H9 (cell line): ENCODE measurements at regions not wholly inside any gene's neighbourhood (a gene's known extent, or its start where the extent isn't known, plus 50 kb on each side); places are given as distances from the start of the nearest gene placed in this dataset.
"Not testable (repeated sequence)": the region's sequence is repeated elsewhere in the genome, so short reads cannot be mapped to it uniquely, and the experiment has no call there.

Experiments used
- DNase-seq: peaks from one replicate; pipeline ENCODE4 v3.0.0-alpha.2; 2017
- H2AFZ ChIP-seq: one replicate; pipeline ENCODE4 v1.6.1; 2013; ENCODE audit warnings: mild to moderate bottlenecking, low read length, control low read depth, moderate library complexity
- H2AK5ac ChIP-seq: 2 replicates; pipeline ENCODE4 v1.6.1; 2013; ENCODE audit warnings: low read length, control low read depth, mixed read lengths; ENCODE audit not compliant: insufficient read length
- H2BK120ac ChIP-seq: one replicate; pipeline ENCODE4 v1.6.1; 2013; ENCODE audit warnings: low read depth, mild to moderate bottlenecking, low read length, control low read depth, inconsistent platforms; ENCODE audit not compliant: poor library complexity, severe bottlenecking
- H2BK12ac ChIP-seq: 2 replicates; pipeline ENCODE4 v1.6.1; 2013; ENCODE audit warnings: low read length, control low read depth, mixed read lengths, low read depth; ENCODE audit not compliant: insufficient read length
- H2BK15ac ChIP-seq: 2 replicates; pipeline ENCODE4 v1.6.1; 2013; ENCODE audit warnings: low read depth, low read length, control low read depth
- H2BK20ac ChIP-seq: one replicate; pipeline ENCODE4 v1.6.1; 2013; ENCODE audit warnings: low read depth, mild to moderate bottlenecking, low read length, control low read depth, inconsistent platforms; ENCODE audit not compliant: poor library complexity, severe bottlenecking
- H2BK5ac ChIP-seq: 2 replicates; pipeline ENCODE4 v1.6.1; 2013; ENCODE audit warnings: low read length, control low read depth, mixed read lengths; ENCODE audit not compliant: insufficient read length
- H3K14ac ChIP-seq: 2 replicates; pipeline ENCODE4 v1.6.1; 2013; ENCODE audit warnings: low read length, control low read depth; ENCODE audit not compliant: insufficient read depth
- H3K18ac ChIP-seq: 2 replicates; pipeline ENCODE4 v1.6.1; 2013; ENCODE audit warnings: low read depth, mild to moderate bottlenecking, mixed read lengths, low read length, control low read depth; ENCODE audit not compliant: insufficient read length
- H3K23ac ChIP-seq: 2 replicates; pipeline ENCODE4 v1.6.1; 2013; ENCODE audit warnings: low read length, control low read depth, mixed read lengths, low read depth; ENCODE audit not compliant: insufficient read length
- H3K23me2 ChIP-seq: 2 replicates; pipeline ENCODE4 v1.6.1; 2013; ENCODE audit warnings: low read depth, mild to moderate bottlenecking, mixed read lengths, low read length, control low read depth; ENCODE audit not compliant: insufficient read length, poor library complexity, severe bottlenecking
- H3K27ac ChIP-seq: 2 replicates; pipeline ENCODE4 v1.5.1; 2013; ENCODE audit warnings: low read length, control low read depth, mixed read lengths, low read depth; ENCODE audit not compliant: insufficient read length
- H3K27me3 ChIP-seq: 2 replicates; pipeline ENCODE4 v1.6.1; 2013; ENCODE audit warnings: low read length, control low read depth, inconsistent platforms; ENCODE audit not compliant: insufficient read depth
- H3K4ac ChIP-seq: 2 replicates; pipeline ENCODE4 v1.6.1; 2013; ENCODE audit warnings: low read depth, mild to moderate bottlenecking, control low read depth, inconsistent platforms, low read length, moderate library complexity
- H3K4me1 ChIP-seq: 2 replicates; pipeline ENCODE4 v1.6.1; 2013; ENCODE audit warnings: low read length, control low read depth, inconsistent platforms; ENCODE audit not compliant: insufficient read depth
- H3K4me2 ChIP-seq: 2 replicates; pipeline ENCODE4 v1.6.1; 2013; ENCODE audit warnings: low read length, control low read depth, mixed read lengths; ENCODE audit not compliant: insufficient read length, insufficient read depth
- H3K56ac ChIP-seq: 2 replicates; pipeline ENCODE4 v1.6.1; 2013; ENCODE audit warnings: low read depth, mild to moderate bottlenecking, mixed read lengths, low read length, control low read depth; ENCODE audit not compliant: insufficient read length
- H3K79me1 ChIP-seq: 2 replicates; pipeline ENCODE4 v1.6.1; 2013; ENCODE audit warnings: low read depth, mild to moderate bottlenecking, moderate library complexity, low read length, control low read depth, inconsistent platforms; ENCODE audit not compliant: insufficient read depth, poor library complexity, severe bottlenecking
- H3K79me2 ChIP-seq: 2 replicates; pipeline ENCODE4 v1.6.1; 2013; ENCODE audit warnings: low read length, control low read depth, inconsistent platforms; ENCODE audit not compliant: insufficient read depth
- H3K9ac ChIP-seq: 2 replicates; pipeline ENCODE4 v1.6.1; 2013; ENCODE audit warnings: low read length, control low read depth, mixed read lengths; ENCODE audit not compliant: insufficient read length; ENCODE audit errors: extremely low read depth
- H3K9me3 ChIP-seq: one replicate; pipeline ENCODE4 v1.6.1; 2013; ENCODE audit warnings: low read depth, low read length, inconsistent platforms; ENCODE audit not compliant: control insufficient read depth
- H3T11ph ChIP-seq: one replicate; pipeline ENCODE4 v1.6.1; 2013; ENCODE audit warnings: mild to moderate bottlenecking, low read length, control low read depth, inconsistent platforms
- H4K20me1 ChIP-seq: one replicate; pipeline ENCODE4 v1.6.1; 2013; ENCODE audit not compliant: control insufficient read depth, insufficient read length, insufficient read depth
- H4K5ac ChIP-seq: 2 replicates; pipeline ENCODE4 v1.6.1; 2013; ENCODE audit warnings: low read depth, mild to moderate bottlenecking, mixed read lengths, low read length, control low read depth; ENCODE audit not compliant: insufficient read length
- H4K8ac ChIP-seq: replicated peaks from 2 replicates; pipeline ENCODE4 v1.6.1; 2013; ENCODE audit warnings: low read length, control low read depth, mixed read lengths, low read depth; ENCODE audit not compliant: insufficient read length
- H4K91ac ChIP-seq: 2 replicates; pipeline ENCODE4 v1.6.1; 2013; ENCODE audit warnings: low read depth, mild to moderate bottlenecking, moderate library complexity, mixed read lengths, low read length, control low read depth; ENCODE audit not compliant: insufficient read length
- H3K27ac Mint-ChIP-seq, 3 experiments: 2 replicates in 2 of 3; 3 replicates in 1 of 3; pipeline ENCODE4 v1.8.0; 2020 to 2021; ENCODE audit warnings: mixed read lengths in 3 of 3, mild to moderate bottlenecking in 1 of 3, moderate library complexity in 1 of 3
- H3K27me3 Mint-ChIP-seq: 2 replicates; pipeline ENCODE4 v1.8.0; 2021; ENCODE audit warnings: low read depth, mild to moderate bottlenecking, moderate library complexity, mixed read lengths
- H3K36me3 Mint-ChIP-seq, 3 experiments: 2 replicates in 2 of 3; 3 replicates in 1 of 3; pipeline ENCODE4 v1.8.0; 2020 to 2021; ENCODE audit warnings: low read depth in 3 of 3, mixed read lengths in 3 of 3; ENCODE audit not compliant: insufficient read depth in 1 of 3
- H3K4me1 Mint-ChIP-seq, 2 experiments: 2 replicates each; pipeline ENCODE4 v1.8.0; 2020; ENCODE audit warnings: mixed read lengths in 2 of 2
- H3K4me3 Mint-ChIP-seq, 2 experiments: 2 replicates in 1 of 2; 3 replicates in 1 of 2; pipeline ENCODE4 v1.8.0; 2020 to 2021; ENCODE audit warnings: mild to moderate bottlenecking in 2 of 2, mixed read lengths in 2 of 2, moderate library complexity in 1 of 2
- H3K9me3 Mint-ChIP-seq, 2 experiments: 2 replicates in 1 of 2; 3 replicates in 1 of 2; pipeline ENCODE4 v1.8.0; 2020; ENCODE audit warnings: mild to moderate bottlenecking in 2 of 2, mixed read lengths in 2 of 2, moderate library complexity in 1 of 2
- WGBS: extraction: QIAGEN DNeasy Blood & Tissue Kit; methylation state at CpG from one replicate; pipeline ENCODE4 v1.1.7; 2013; ENCODE audit warnings: missing lambda C conversion rate, low lambda C conversion rate, mixed read lengths; ENCODE audit not compliant: insufficient read length; ENCODE audit errors: extremely low coverage; 5-methylcytosine and 5-hydroxymethylcytosine counted together
- TF ChIP-seq, protein P1 (sequence below): fragments of 200-600 bp; sonication (generic); conservative IDR thresholded peaks from 3 replicates; pipeline ENCODE4 v1.8.0; 2021; ENCODE audit warnings: antibody characterized with exemption, mild to moderate bottlenecking

GRCh38 chr21:18000981-18001686, 182.0 kb upstream of the C21orf91 start:
- H4K5ac ChIP-seq = no peak overlapping the region
- no peak overlapping the region for H2BK20ac ChIP-seq
- H2BK5ac ChIP-seq = no peak overlapping the region
- H2BK12ac ChIP-seq = no peak overlapping the region
- no CpG with 5 or more reads among the region's 3 CpGs for WGBS
- H3K79me1 ChIP-seq = no peaks in the 10 kb centered on the region
- no peak for DNase-seq
- no peak overlapping the region for H3K14ac ChIP-seq
- no peaks in the 10 kb centered on the region; the same call in 1 of the 2 replicates for H3K27me3 ChIP-seq
- peaks cover 5% of the 10 kb centered on the region in 2 experiments; a peak in 3 of 4 replicates for H3K4me1 Mint-ChIP-seq
- H3K79me2 ChIP-seq = no peaks in the 10 kb centered on the region
- H2BK120ac ChIP-seq = no peak overlapping the region
- H3K23ac ChIP-seq = no peak overlapping the region
- H3K9ac ChIP-seq = no peak overlapping the region
- no peak overlapping the region for H3K56ac ChIP-seq
- peaks cover 23 to 32% (median 31%) of the 10 kb centered on the region in 3 experiments for H3K36me3 Mint-ChIP-seq
- no peak overlapping the region for H4K91ac ChIP-seq
- H3K18ac ChIP-seq = no peak overlapping the region
- no peaks in the 10 kb centered on the region for H3K27me3 Mint-ChIP-seq
- no peak overlapping the region for H2BK15ac ChIP-seq
- H4K20me1 ChIP-seq = no peaks in the 10 kb centered on the region
- H3K27ac ChIP-seq = no peak overlapping the region
- no peak overlapping the region for H3K4me2 ChIP-seq
- H2AK5ac ChIP-seq = no peak overlapping the region
- H3K9me3 Mint-ChIP-seq = peaks cover 22 to 32% of the 10 kb centered on the region in 2 experiments
- H3K4ac ChIP-seq = no peak overlapping the region
- no peak overlapping the region; a peak in 1 of 7 replicates for H3K27ac Mint-ChIP-seq
- no peak overlapping the region for H3T11ph ChIP-seq
- peaks cover 6% of the 10 kb centered on the region for H3K9me3 ChIP-seq
- H2AFZ ChIP-seq = no peak overlapping the region
- no peaks in the 10 kb centered on the region for H3K4me1 ChIP-seq
- H4K8ac ChIP-seq = no peak overlapping the region
- no peaks in the 10 kb centered on the region for H3K23me2 ChIP-seq
- TF ChIP-seq, protein P1, sequence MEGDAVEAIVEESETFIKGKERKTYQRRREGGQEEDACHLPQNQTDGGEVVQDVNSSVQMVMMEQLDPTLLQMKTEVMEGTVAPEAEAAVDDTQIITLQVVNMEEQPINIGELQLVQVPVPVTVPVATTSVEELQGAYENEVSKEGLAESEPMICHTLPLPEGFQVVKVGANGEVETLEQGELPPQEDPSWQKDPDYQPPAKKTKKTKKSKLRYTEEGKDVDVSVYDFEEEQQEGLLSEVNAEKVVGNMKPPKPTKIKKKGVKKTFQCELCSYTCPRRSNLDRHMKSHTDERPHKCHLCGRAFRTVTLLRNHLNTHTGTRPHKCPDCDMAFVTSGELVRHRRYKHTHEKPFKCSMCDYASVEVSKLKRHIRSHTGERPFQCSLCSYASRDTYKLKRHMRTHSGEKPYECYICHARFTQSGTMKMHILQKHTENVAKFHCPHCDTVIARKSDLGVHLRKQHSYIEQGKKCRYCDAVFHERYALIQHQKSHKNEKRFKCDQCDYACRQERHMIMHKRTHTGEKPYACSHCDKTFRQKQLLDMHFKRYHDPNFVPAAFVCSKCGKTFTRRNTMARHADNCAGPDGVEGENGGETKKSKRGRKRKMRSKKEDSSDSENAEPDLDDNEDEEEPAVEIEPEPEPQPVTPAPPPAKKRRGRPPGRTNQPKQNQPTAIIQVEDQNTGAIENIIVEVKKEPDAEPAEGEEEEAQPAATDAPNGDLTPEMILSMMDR = no peak
- no peak overlapping the region for H3K4me3 Mint-ChIP-seq

- H4K5ac ChIP-seq, H2BK20ac ChIP-seq, H3K56ac ChIP-seq, H3K23ac ChIP-seq, H2AK5ac ChIP-seq, H3K4me2 ChIP-seq, H3K14ac ChIP-seq, H3T11ph ChIP-seq, H3K27me3 Mint-ChIP-seq, H3K27ac Mint-ChIP-seq, H3K4me1 ChIP-seq, H3K9ac ChIP-seq, H3K18ac ChIP-seq, H2BK12ac ChIP-seq, H4K20me1 ChIP-seq, H3K4ac ChIP-seq, H2BK15ac ChIP-seq, H2BK5ac ChIP-seq, H2AFZ ChIP-seq, H2BK120ac ChIP-seq, H3K23me2 ChIP-seq, H4K91ac ChIP-seq, H3K4me1 Mint-ChIP-seq, DNase-seq, H3K27me3 ChIP-seq, H4K8ac ChIP-seq, H3K9me3 ChIP-seq, H3K79me1 ChIP-seq, H3K4me3 Mint-ChIP-seq, H3K79me2 ChIP-seq, H3K27ac ChIP-seq: not testable (repeated sequence)
- Mint-ChIP-seq H3K9me3 (peaks cover 26 to 34% of the 10 kb centered on the region in 2 experiments), H3K36me3 (peaks cover 30 to 46% (median 42%) of the 10 kb centered on the region in 3 experiments)
- no CpG with 5 or more reads among the region's 4 CpGs for WGBS
Measured at GRCh38 chr21:17998599-17998998, 179.4 kb upstream of the C21orf91 start.
